ENCODE measurements at regions not wholly inside any gene's neighbourhood (a gene's known extent, or its start where the extent isn't known, plus 50 kb on each side); places are given as distances from the start of the nearest gene placed in this dataset.
"Not testable (repeated sequence)": the region's sequence is repeated elsewhere in the genome, so short reads cannot be mapped to it uniquely, and the experiment has no call there.

DNA sequence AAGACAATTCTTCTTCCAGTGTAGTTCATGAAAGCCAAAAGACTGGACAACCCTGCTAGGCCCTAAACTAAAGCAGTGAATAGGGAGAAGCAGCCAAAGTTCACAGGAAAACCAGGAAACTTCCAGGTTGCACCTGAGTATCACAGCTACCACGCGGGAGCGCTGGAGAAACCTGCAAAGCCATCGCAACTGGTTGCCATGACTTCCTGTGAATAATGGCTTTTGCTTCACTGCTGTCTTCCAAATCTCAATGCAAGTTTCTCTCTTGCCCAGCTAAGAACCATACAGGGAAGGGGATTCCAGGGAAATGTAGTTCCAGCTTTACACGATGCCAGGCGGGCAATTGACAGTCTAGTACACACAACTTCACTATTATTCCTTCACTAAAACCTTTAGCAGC is 114.1 kb downstream of the GXYLT1 start:
- DNase-seq (ENCODE audit: low read depth in 2 of 2) = no peak

- DNase-seq (ENCODE audit: low read depth in 2 of 2) = no peak
Measured at GRCh38 chr12:42027546-42027945, 117.1 kb downstream of the GXYLT1 start.

DNA sequence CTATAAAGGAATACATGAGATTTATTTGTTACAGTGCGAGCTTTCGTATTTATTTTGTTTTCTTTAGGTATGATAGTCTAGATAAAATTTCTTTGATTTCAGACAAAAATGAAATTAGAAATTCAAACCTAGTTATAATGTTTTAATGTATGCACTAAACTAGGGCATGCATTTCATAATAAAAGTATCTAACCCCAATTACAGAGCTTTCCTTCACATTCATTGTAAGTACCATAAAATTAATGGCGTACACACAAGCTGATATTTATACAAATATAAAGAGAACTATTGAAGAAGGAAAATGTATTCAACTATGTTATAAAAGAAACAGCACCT is 120.2 kb downstream of the GXYLT1 start:
- DNase-seq (ENCODE audit: low read depth in 2 of 2) = no peak

DNA sequence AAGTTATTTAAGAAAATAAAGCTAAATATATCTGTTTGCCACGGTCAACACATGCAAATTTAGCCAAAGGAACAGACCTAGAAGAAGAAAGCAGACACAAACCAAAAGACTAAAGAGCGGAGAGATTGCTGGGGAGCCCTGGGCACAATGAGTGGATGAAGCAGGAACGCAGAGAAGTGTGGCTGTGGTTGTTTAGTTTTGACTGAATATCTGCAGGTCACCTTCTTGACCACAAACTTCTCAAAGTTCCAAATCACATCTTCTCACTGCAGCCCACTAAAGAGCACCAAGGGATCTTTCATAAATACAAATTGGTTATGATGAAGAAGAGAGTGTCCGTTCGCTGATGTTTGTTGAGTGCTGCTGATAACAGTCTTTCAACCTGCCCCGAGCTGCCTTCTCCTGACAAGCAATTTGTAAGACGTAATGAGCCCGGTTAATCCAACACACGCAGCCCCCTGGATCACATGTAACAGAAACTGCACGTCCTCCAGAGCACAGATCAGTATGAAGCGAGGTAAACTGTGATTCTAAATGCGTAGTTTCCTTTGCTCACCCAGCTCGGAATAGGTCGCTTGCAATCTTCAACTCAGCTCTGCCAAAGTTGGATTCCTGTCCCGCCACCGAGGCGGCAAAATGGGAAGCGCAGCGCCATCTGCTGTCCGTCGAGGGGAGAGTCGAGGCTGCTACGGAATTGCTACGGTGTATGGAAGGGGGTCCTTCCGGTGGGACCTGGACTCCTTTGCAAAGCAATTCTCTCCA is 120.8 kb downstream of the GXYLT1 start:
- DNase-seq (ENCODE audit: low read depth in 2 of 2) = peak; percentile 46 to 65

- not testable (repeated sequence) for DNase-seq (ENCODE audit: low read depth in 2 of 2)
Measured at GRCh38 chr12:42021937-42022336, 122.7 kb downstream of the GXYLT1 start.

DNA sequence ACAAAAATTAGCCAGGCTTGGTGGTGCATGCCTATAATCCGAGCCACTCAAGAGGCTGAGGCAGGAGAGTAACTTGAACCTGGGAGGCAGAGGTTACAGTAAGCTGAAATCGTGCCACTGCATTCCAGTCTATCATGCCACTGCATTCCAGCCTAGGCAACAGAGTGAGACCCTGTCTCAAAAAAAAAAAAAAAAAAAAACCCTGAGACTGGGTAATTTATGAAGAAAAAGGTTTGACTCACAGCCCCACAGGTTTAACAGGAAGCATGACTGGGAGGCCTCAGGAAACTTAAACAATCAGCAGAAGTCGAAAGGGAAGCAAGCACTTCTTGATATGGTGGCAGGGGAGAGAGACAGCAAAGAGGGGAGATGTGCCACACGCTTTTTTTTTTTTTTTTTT is 123.2 kb downstream of the GXYLT1 start:
- DNase-seq (ENCODE audit: low read depth in 2 of 2) = no peak

GRCh38 chr12:42020226-42020625 is 124.4 kb downstream of the GXYLT1 start:
- no peak for DNase-seq (ENCODE audit: low read depth in 2 of 2)

- DNase-seq (ENCODE audit: low read depth in 2 of 2) = no peak
Measured at GRCh38 chr12:42019746-42020145, 124.9 kb downstream of the GXYLT1 start.

- DNase-seq (ENCODE audit: low read depth in 2 of 2) = no peak
Measured at GRCh38 chr12:42017051-42017450, 127.6 kb downstream of the GXYLT1 start.

DNA sequence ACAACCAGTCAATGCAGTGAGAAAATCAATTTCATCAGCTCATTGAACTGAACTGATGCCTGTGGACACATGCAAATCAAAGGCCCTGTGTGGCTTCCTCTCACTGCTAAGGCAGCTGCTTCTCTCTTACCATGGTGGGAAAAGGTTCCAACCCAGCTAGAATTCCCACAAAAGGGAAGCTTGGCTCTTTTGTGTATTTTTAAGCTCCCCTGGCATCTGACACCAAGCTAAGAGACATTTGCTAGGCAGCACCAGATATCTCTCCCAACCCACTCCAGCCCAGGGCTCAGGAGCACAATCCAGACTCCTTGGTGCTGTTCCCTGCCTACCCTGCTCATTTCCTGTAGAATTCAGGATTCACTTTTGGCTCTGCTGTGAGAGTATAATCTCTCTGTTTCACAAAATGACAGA is 129.6 kb downstream of the GXYLT1 start:
- no peak for DNase-seq (ENCODE audit: low read depth in 2 of 2)

GRCh38 chr12:42012501-42012900 is 132.2 kb downstream of the GXYLT1 start:
- not testable (repeated sequence) for DNase-seq (ENCODE audit: low read depth in 2 of 2)

DNA sequence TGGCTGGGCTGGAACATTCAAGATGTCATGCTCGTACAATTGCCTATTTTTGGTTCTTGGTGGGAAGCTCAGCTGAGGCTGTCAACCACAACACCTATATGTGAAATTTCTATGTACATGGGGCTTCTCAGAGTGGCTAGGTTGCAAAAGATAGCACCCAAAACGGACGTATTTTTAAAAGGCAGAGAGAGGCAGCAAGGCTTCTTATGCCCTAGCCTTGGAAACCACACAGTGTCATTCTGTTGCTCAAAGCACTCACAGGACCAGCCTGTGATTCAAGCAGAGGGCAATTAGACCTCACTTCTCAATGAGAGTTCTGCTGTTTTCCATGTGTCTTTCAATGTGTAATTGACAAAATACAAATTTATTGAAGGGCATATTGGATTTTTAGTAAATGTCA is 134.0 kb downstream of the GXYLT1 start:
- DNase-seq (ENCODE audit: low read depth in 2 of 2) = no peak

GRCh38 chr12:42010257-42010656 is 134.4 kb downstream of the GXYLT1 start:
- DNase-seq (ENCODE audit: low read depth in 2 of 2) = no peak

GRCh38 chr12:42008996-42009395 is 135.7 kb downstream of the GXYLT1 start:
- no peak for DNase-seq (ENCODE audit: low read depth in 2 of 2)

GRCh38 chr12:42003031-42003430 is 141.6 kb downstream of the GXYLT1 start:
- no peak for DNase-seq (ENCODE audit: low read depth in 2 of 2)

DNA sequence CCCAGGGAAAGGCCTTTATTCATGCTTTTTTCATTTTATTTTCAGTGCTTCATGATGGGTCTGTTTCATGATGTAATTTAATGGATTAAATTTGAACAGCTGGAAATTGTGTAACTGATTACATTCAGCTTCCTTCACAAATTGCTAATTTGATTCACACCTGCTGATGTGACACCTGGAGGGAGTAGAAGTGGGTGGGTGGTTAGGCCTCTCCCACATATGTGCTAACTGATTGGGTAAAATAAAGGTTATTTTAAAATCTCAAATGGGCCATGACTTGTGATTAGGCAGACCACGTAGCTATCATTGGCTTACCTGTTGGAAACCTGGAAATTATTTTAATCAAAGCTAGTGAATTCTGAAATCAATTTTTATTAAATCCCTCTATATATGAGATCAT is 142.1 kb downstream of the GXYLT1 start:
- no peak for DNase-seq (ENCODE audit: low read depth in 2 of 2)

DNA sequence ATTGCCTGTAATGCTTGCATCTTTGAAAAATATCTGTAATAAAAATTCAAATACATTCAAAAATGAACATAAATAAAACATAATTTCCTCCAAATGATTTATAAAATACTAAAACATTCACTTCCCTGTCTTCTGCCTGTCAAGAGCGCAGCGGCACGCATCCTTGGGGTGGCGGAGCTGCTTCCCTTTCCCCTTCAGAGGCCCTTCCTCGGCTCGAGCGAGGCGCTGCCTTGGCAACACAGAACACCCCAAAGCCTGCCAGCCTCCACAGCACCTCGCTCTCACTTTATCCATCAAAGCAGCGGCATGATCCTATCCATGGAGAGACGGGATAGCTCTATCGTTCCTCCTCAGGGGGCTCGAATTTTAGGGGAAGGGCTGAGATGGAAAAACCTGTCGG is 146.2 kb downstream of the GXYLT1 start:
- DNase-seq (ENCODE audit: low read depth in 2 of 2) = no peak

DNA sequence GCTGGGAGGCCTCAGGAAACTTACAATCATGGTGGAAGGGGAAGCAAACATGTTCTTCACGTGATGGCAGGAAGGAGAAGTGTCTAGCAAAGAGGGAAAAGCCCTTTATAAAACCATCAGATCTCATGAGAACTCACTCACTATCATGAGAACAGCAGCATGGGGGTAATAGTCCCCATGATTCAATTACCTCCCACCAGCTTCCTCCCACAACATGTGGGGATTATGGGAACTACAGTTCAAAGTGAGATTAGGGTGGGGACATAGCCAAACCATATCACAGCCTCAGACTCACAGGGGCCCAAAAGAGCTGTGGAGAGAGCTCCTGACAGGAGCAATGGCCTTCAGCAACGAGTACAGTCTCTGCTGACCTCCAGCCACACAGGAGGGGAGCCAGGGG is 151.4 kb downstream of the GXYLT1 start:
- no peak for DNase-seq (ENCODE audit: low read depth in 2 of 2)

DNA sequence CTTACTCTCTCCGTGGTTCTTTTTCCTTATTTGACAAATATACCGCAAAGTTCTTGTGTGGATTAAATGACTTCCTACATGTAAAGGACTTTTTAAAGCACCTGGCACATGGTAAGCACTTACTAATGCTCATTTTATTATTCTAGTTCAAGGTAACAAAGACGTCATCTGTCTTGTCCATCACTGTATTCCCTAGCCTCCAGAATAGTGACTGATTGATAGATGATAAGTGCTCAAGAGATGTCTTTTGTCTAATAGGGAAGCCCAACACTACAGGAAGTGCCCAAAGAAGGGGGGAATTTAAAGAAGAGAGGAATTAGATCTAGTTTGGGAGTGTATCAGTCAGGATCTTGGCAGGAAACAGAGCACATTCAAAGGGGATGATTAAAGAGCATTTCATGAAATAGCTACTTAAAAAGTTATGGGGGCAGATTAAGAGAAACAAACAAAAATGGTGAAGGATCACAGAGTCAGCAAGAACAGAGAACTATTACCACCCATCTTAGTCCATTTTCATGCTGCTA is 151.9 kb downstream of the GXYLT1 start:
- DNase-seq (ENCODE audit: low read depth in 2 of 2) = no peak

DNA sequence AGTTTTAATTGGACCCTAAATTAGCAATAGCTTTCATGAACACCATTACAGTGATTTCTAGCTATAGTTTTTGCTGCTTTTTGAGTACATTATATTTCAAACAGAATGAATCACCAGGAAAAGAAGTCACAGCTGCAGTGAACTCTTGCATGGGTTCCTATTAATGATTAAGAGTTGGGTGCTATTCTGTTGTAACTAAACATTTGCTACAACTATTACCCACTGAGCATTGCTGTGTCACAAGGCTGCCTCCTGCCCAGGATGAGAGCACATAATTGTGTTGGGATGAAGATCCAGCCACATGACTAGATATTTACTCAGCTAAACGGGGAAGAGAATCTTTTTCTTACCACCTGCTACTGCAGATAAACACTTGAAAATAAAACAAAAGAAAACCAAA is 152.7 kb downstream of the GXYLT1 start:
- no peak for DNase-seq (ENCODE audit: low read depth in 2 of 2)

GRCh38 chr12:41988715-41989114 is 156.0 kb downstream of the GXYLT1 start:
- DNase-seq (ENCODE audit: low read depth in 2 of 2) = no peak

- DNase-seq (ENCODE audit: low read depth in 2 of 2) = not testable (repeated sequence)
Measured at GRCh38 chr12:41986513-41986912, 158.2 kb downstream of the GXYLT1 start.

- DNase-seq (ENCODE audit: low read depth in 2 of 2) = no peak
Measured at GRCh38 chr12:41983856-41984255, 160.8 kb downstream of the GXYLT1 start.

DNA sequence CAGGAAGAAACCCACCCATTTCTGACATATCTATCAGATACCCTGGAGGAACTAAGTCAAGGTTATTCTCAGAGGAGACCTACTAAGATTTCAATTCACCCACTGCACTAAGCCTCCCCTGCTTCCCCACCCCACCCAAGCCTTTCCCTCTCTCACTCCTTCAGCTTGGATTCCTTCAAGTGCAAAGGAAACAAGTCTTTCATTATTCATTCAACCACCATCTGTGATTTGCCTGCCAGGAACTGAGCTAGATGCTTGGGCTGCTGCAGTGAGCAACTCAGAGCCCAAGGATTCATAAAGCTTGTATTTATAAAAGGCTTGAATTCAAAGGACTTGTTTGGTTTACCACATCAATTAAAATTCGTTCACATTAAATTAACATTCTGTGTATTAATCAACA is 161.3 kb downstream of the GXYLT1 start:
- DNase-seq (ENCODE audit: low read depth in 2 of 2) = no peak

All from stimulated activated CD4-positive, alpha-beta T cell treated with anti-CD3 and anti-CD28 coated beads, Interleukin-12 subunit alpha, Interleukin-12 subunit beta, amount 100 ng/mL, for 24 hours (primary cell).